Neural crest cell (in vitro differentiated cells): ENCODE measurements at regions not wholly inside any gene's neighbourhood (a gene's known extent, or its start where the extent isn't known, plus 50 kb on each side); places are given as distances from the start of the nearest gene placed in this dataset.
"Not testable (repeated sequence)": the region's sequence is repeated elsewhere in the genome, so short reads cannot be mapped to it uniquely, and the experiment has no call there.

Experiments used
- DNase-seq: peaks from one replicate; pipeline ENCODE4 v3.0.0; 2021; ENCODE audit warnings: low read depth, mixed read lengths, low spot score
- H3K27ac Mint-ChIP-seq: one replicate; pipeline ENCODE4 v1.8.0; 2021; ENCODE audit warnings: mild to moderate bottlenecking, mixed read lengths; ENCODE audit not compliant: unreplicated experiment
- H3K27me3 Mint-ChIP-seq: 2 replicates; pipeline ENCODE4 v1.8.0; 2021; ENCODE audit warnings: low read depth, mild to moderate bottlenecking, mixed read lengths
- H3K36me3 Mint-ChIP-seq: 2 replicates; pipeline ENCODE4 v1.8.0; 2021; ENCODE audit warnings: low read depth, mild to moderate bottlenecking, mixed read lengths
- H3K4me1 Mint-ChIP-seq: 2 replicates; pipeline ENCODE4 v1.8.0; 2021; ENCODE audit warnings: mixed read lengths
- H3K4me3 Mint-ChIP-seq: one replicate; pipeline ENCODE4 v1.8.0; 2021; ENCODE audit warnings: mild to moderate bottlenecking, mixed read lengths
- H3K9me3 Mint-ChIP-seq: 2 replicates; pipeline ENCODE4 v1.8.0; 2021; ENCODE audit warnings: mixed read lengths
- CTCF ChIP-seq: fragments of 200-600 bp; sonication (generic); conservative IDR thresholded peaks from 2 replicates; pipeline ENCODE4 v1.5.0; 2021; ENCODE audit warnings: antibody characterized with exemption, mild to moderate bottlenecking

GRCh38 chr20:25858495-25859425 lies 162.1 kb upstream of the ZNF337 start:
- no peak overlapping the region for H3K4me3 Mint-ChIP-seq
- DNase-seq: no peak
- H3K27ac Mint-ChIP-seq: no peak overlapping the region
- H3K4me1 Mint-ChIP-seq: peaks cover 36% of the 10 kb centered on the region
- H3K36me3 Mint-ChIP-seq: peaks cover 7% of the 10 kb centered on the region
- H3K27me3 Mint-ChIP-seq: peaks cover 45% of the 10 kb centered on the region
- no peaks in the 10 kb centered on the region for H3K9me3 Mint-ChIP-seq
- TF ChIP-seq CTCF: no peak

- Mint-ChIP-seq H3K4me1 (peaks cover 25% of the 10 kb centered on the region), H3K27me3 (peaks cover 31% of the 10 kb centered on the region), H3K36me3 (peaks cover 11% of the 10 kb centered on the region), H3K4me3 (peak overlapping the region; percentile 39)
- not testable (repeated sequence) for H3K9me3 Mint-ChIP-seq, H3K27ac Mint-ChIP-seq, DNase-seq
Measured at GRCh38 chr20:25857091-25857788, 160.6 kb upstream of the ZNF337 start.

GRCh38 chr20:25856256-25856884 lies 159.7 kb upstream of the ZNF337 start:
- Mint-ChIP-seq H3K27ac (no peak overlapping the region), H3K9me3 (no peaks in the 10 kb centered on the region), H3K4me1 (peaks cover 17% of the 10 kb centered on the region), H3K27me3 (peaks cover 22% of the 10 kb centered on the region), H3K36me3 (peaks cover 11% of the 10 kb centered on the region), H3K4me3 (no peak overlapping the region)
- no peak for TF ChIP-seq CTCF
- no peak for DNase-seq

- Mint-ChIP-seq H3K36me3 (peaks cover 11% of the 10 kb centered on the region), H3K27me3 (peaks cover 14% of the 10 kb centered on the region)
- DNase-seq, H3K27ac Mint-ChIP-seq, H3K4me1 Mint-ChIP-seq, H3K4me3 Mint-ChIP-seq, H3K9me3 Mint-ChIP-seq: not testable (repeated sequence)
Measured at GRCh38 chr20:25855451-25856156, 159.0 kb upstream of the ZNF337 start.

- not testable (repeated sequence) for H3K27ac Mint-ChIP-seq, H3K4me3 Mint-ChIP-seq, H3K27me3 Mint-ChIP-seq, H3K9me3 Mint-ChIP-seq, DNase-seq, H3K4me1 Mint-ChIP-seq
- peaks cover 11% of the 10 kb centered on the region for H3K36me3 Mint-ChIP-seq
Measured at GRCh38 chr20:25854666-25855065, 158.0 kb upstream of the ZNF337 start.

- not testable (repeated sequence) for H3K4me1 Mint-ChIP-seq, H3K27ac Mint-ChIP-seq, H3K27me3 Mint-ChIP-seq, H3K4me3 Mint-ChIP-seq, DNase-seq, H3K9me3 Mint-ChIP-seq
- peaks cover 11% of the 10 kb centered on the region for H3K36me3 Mint-ChIP-seq
Measured at GRCh38 chr20:25853718-25854388, 157.2 kb upstream of the ZNF337 start.

GRCh38 chr20:25852968-25853717 lies 156.5 kb upstream of the ZNF337 start:
- not testable (repeated sequence) for H3K9me3 Mint-ChIP-seq, H3K27me3 Mint-ChIP-seq, DNase-seq, H3K4me1 Mint-ChIP-seq, H3K4me3 Mint-ChIP-seq, H3K27ac Mint-ChIP-seq
- H3K36me3 Mint-ChIP-seq: peaks cover 11% of the 10 kb centered on the region

GRCh38 chr20:25850133-25850532 lies 153.5 kb upstream of the ZNF337 start:
- DNase-seq, H3K4me1 Mint-ChIP-seq, H3K27me3 Mint-ChIP-seq, H3K4me3 Mint-ChIP-seq, H3K9me3 Mint-ChIP-seq, H3K36me3 Mint-ChIP-seq, H3K27ac Mint-ChIP-seq: not testable (repeated sequence)
